Bronchial epithelial cell (primary cell): ENCODE measurements at regions not wholly inside any gene's neighbourhood (a gene's known extent, or its start where the extent isn't known, plus 50 kb on each side); places are given as distances from the start of the nearest gene placed in this dataset.

Experiments used
- DNase-seq: peaks from one replicate; pipeline ENCODE4 v3.0.0-alpha.2; 2010; ENCODE audit warnings: low read depth
- FAIRE-seq: peaks from 2 replicates; lab custom pipeline; 2011; peaks lifted over from hg19 to GRCh38; lab: Jason Lieb, UNC
- H3K27me3 ChIP-seq: 2 replicates; pipeline ENCODE4 v1.5.1; 2011; ENCODE audit warnings: low read length; ENCODE audit not compliant: control insufficient read depth, insufficient read depth
- H3K36me3 ChIP-seq: 2 replicates; pipeline ENCODE4 v1.5.1; 2011; ENCODE audit warnings: low read length; ENCODE audit not compliant: control insufficient read depth, insufficient read depth
- H3K4me3 ChIP-seq: 2 replicates; pipeline ENCODE4 v1.5.1; 2011; ENCODE audit warnings: mild to moderate bottlenecking, low read depth, low read length, control low read depth
- TF ChIP-seq, protein P1 (sequence below): IDR thresholded peaks from 2 replicates; pipeline ENCODE4 v1.5.1; 2011; ENCODE audit warnings: mild to moderate bottlenecking, moderate library complexity, low read length, control low read depth, inconsistent platforms; ENCODE audit not compliant: insufficient read depth, severe bottlenecking

- Histone ChIP-seq H3K36me3 (no peaks in the 10 kb centered on the region), H3K27me3 (no peaks in the 10 kb centered on the region), H3K4me3 (no peak overlapping the region)
- no peak for FAIRE-seq
- DNase-seq, result no peak
- TF ChIP-seq, protein P1, sequence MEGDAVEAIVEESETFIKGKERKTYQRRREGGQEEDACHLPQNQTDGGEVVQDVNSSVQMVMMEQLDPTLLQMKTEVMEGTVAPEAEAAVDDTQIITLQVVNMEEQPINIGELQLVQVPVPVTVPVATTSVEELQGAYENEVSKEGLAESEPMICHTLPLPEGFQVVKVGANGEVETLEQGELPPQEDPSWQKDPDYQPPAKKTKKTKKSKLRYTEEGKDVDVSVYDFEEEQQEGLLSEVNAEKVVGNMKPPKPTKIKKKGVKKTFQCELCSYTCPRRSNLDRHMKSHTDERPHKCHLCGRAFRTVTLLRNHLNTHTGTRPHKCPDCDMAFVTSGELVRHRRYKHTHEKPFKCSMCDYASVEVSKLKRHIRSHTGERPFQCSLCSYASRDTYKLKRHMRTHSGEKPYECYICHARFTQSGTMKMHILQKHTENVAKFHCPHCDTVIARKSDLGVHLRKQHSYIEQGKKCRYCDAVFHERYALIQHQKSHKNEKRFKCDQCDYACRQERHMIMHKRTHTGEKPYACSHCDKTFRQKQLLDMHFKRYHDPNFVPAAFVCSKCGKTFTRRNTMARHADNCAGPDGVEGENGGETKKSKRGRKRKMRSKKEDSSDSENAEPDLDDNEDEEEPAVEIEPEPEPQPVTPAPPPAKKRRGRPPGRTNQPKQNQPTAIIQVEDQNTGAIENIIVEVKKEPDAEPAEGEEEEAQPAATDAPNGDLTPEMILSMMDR, result no peak
These were observed 215.3 kb downstream of the CALCRL start for GRCh38 chr2:187232749-187233148.

DNA sequence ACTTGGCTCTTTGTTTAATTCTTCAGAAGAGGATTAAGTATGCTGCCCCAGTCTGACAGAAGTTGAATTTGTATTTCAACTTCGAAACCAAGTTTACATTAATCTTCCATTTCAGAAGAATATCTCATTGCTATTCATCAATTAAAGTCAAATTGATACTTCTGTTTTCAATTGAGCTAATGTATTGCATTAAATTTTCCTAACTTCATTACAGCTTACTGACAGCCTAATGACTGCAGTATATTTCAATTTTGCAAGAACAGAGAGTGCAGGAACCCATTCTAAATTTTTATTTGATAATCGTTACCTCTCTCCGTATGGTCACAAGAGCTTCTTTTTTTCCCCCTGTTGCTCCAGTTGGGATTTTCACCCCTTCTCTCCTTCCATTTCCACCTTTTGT lies 218.0 kb downstream of the CALCRL start:
- no peak for FAIRE-seq
- no peak for DNase-seq
- H3K4me3 ChIP-seq, result no peak overlapping the region
- H3K27me3 ChIP-seq, result no peaks in the 10 kb centered on the region
- H3K36me3 ChIP-seq, result no peaks in the 10 kb centered on the region
- TF ChIP-seq, protein P1, result no peak

DNA sequence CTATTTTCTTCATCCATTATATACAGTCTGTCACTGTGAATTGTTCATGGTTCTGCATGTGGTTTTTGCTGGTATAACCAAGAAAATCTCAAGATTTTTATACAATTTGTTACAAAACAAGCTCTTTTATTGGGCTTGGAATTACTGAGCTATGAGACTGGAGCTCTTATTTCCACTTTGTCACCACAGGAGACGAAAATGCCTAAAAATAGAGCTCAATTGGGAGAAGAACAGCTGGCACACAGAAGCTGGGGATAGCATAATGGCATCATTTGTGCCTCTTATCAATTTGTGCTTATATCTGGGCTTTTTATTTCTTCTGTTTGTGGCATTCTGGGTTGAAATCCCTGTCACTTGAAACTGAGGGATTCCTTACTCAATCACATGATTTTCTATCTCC lies 219.1 kb downstream of the CALCRL start:
- no peak for FAIRE-seq
- no peaks in the 10 kb centered on the region for H3K36me3 ChIP-seq
- TF ChIP-seq, protein P1, result no peak
- no peak for DNase-seq
- H3K27me3 ChIP-seq, result no peaks in the 10 kb centered on the region
- H3K4me3 ChIP-seq, result no peak overlapping the region

GRCh38 chr2:187224989-187225388 lies 223.1 kb downstream of the CALCRL start:
- DNase-seq (no peak), FAIRE-seq (no peak)
- H3K36me3 ChIP-seq, result no peaks in the 10 kb centered on the region
- no peaks in the 10 kb centered on the region for H3K27me3 ChIP-seq
- TF ChIP-seq, protein P1, result no peak
- no peak overlapping the region for H3K4me3 ChIP-seq

- FAIRE-seq (no peak), DNase-seq (no peak)
- no peaks in the 10 kb centered on the region for H3K36me3 ChIP-seq
These were observed 228.0 kb downstream of the CALCRL start for GRCh38 chr2:187220071-187220470.

More at GRCh38 chr2:187220071-187220470, 228.0 kb downstream of the CALCRL start:
- H3K4me3 ChIP-seq, result no peak overlapping the region
- TF ChIP-seq, protein P1, result no peak
- no peaks in the 10 kb centered on the region for H3K27me3 ChIP-seq
